ENCODE measurements at regions not wholly inside any gene's neighbourhood (a gene's known extent, or its start where the extent isn't known, plus 50 kb on each side); places are given as distances from the start of the nearest gene placed in this dataset.

GRCh38 chr6:71043902-71044301, 87.0 kb upstream of the B3GAT2 start:
- TF ChIP-seq CTCF (IDR thresholded peaks at IDR 0.05; ENCODE audit: low read depth, low read length, poor library complexity, severe bottlenecking) (no peak), EZH2phosphoT487 (IDR thresholded peaks at IDR 0.05; ENCODE audit: borderline replicate concordance, low read length) (no peak)
